ENCODE measurements at regions not wholly inside any gene's neighbourhood (a gene's known extent, or its start where the extent isn't known, plus 50 kb on each side); places are given as distances from the start of the nearest gene placed in this dataset.
"Not testable (repeated sequence)": the region's sequence is repeated elsewhere in the genome, so short reads cannot be mapped to it uniquely, and the experiment has no call there.

- not testable (repeated sequence) for DNase-seq
Measured at GRCh38 chr2:55124682-55125081, 74.4 kb upstream of the RTN4 start.

- DNase-seq = no peak
Measured at GRCh38 chr2:55123851-55124269, 73.6 kb upstream of the RTN4 start.

- peak; percentile 83 for DNase-seq
Measured at GRCh38 chr2:55120634-55121359, 70.5 kb upstream of the RTN4 start.

GRCh38 chr2:55119711-55120487, 69.6 kb upstream of the RTN4 start:
- no peak for DNase-seq

- peak; percentile 35 for DNase-seq
Measured at GRCh38 chr2:55118643-55119083, 68.4 kb upstream of the RTN4 start.

DNA sequence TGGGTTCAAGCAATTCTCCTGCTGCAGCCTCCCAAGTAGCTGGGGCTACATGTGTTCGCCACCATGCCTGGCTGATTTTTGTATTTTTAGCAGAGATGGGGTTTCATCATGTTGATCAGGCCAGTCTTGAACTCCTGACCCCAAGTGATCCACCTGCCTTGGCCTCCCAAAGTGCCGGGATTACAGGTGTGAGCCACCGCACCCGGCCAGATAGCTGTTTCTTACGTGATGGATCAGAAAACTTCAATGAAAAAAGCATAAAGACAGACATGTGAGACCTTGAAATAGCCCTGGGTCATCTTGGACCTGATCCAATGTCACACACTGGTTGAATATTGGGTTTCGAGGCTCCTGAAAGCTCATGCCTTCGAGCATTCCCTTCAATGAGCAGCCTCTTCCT, 66.7 kb upstream of the RTN4 start:
- DNase-seq = no peak

- no peak for DNase-seq
Measured at GRCh38 chr2:55116598-55116964, 66.3 kb upstream of the RTN4 start.

DNA sequence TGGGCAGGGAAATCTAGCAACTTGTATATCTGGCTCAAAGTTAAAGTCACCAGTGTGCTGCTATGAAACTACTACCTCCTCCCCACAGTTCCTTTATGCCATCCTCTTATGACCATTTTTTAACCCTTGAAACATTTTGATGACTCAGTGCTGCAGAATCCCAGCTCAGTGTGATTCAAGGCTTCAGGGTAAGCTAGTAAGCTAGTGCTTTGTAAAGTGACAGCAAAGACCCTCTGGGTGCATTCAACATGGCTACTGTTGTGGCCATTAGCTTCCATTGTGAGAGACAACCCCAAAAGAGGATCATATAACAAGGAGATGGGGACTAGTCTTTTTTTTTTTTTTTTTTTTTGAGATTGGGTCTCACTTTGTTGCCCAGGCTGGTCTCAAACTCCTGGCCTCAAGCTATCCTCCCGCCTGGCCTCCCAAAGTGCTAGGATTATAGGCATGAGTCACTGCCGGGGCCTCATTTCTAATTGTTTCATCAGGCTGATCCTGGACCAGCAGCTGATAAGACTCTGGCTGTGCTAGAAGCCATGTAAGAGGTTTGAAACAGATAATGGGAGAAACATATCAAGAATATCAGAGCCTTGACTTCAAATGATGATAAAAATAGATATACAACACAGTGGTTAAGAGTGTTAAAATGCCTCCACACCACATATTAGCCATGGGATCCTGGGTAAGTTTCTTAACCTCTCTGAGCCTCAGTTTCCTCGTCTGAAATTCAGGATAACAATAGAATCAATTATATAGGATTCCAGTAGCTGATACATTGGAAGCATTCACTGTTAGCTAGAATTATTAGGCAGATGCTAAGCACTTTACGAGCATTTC, 65.7 kb upstream of the RTN4 start:
- peak; percentile 83 for DNase-seq

- no peak for DNase-seq
Measured at GRCh38 chr2:55114597-55114996, 64.3 kb upstream of the RTN4 start.

DNA sequence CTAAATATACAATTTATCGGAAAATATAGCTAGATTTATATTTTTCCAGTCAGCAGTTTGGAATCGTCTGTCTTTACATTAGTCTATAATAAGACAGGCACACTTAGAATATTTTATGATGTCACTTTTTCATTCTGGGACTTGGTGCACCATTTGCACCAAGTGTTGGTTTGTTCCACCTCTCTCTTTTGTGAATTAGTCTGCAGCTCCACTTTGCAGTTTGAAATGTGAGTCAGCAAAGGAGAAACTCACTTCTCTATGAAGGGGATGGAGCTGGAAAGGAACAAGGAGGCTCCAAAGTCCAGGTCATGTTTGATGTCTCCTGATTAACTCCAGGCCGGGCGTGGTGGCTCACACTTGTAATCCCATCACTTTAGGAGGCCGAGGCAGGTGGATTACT, 63.8 kb upstream of the RTN4 start:
- no peak for DNase-seq

GRCh38 chr2:55112229-55113031, 62.2 kb upstream of the RTN4 start:
- no peak for DNase-seq

DNA sequence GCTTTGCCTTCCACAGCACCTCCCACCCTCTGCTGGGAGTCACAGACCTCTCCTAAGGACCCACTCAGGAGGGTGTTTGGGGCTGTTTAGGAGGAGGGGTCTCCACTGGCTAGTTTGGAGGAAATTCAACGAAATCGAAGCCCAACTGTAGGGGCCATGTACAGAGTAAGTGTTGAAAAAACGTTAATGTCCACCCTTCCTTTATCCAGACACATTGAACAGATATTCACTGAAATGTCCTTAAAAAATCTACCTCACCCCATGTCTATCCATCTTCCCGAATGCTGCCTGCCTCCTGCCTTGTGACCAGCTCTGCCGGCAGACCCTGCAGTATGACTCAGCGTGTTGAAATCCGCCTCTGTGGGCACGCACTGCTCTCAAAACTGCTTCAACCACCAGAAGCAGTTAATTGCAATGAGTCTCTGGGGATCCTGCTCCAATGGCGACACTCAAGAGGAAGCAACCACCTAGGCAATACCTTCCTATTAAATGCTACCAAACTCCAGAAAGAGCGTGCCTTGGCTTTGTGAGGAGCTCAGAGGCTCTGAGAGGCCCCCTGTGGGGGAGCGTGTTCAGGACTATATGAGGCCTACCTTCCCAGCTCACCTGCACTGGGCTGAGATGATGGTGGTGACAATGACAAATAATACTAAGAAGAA, 61.4 kb upstream of the RTN4 start:
- peak; percentile 80 for DNase-seq

- no peak for DNase-seq
Measured at GRCh38 chr2:55111230-55111569, 60.9 kb upstream of the RTN4 start.

- DNase-seq = no peak
Measured at GRCh38 chr2:55109219-55109891, 59.1 kb upstream of the RTN4 start.

GRCh38 chr2:55108456-55109160, 58.4 kb upstream of the RTN4 start:
- DNase-seq = no peak

- DNase-seq = no peak
Measured at GRCh38 chr2:55107436-55107835, 57.2 kb upstream of the RTN4 start.

GRCh38 chr2:55106148-55106547, 55.9 kb upstream of the RTN4 start:
- DNase-seq = no peak

GRCh38 chr2:55105456-55105855, 55.2 kb upstream of the RTN4 start:
- DNase-seq = no peak

DNA sequence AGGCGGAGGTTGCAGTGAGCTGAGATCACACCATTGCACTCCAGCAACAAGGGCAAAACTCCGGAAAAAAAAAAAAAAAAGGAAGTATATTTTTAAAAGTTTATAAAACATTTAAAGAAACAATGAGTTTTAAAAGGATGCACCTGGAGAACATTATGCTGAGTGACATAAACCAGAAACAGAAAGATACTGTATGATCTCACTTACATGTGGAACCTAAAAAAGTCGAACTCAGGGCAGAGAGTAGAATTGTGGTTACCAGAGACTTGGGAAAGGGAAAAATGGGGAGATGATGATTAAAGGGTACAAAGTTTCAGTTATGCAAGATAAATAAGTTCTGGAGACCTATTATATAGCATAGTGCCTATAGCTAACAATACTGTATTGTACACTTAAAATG, 52.8 kb upstream of the RTN4 start:
- DNase-seq = no peak

DNA sequence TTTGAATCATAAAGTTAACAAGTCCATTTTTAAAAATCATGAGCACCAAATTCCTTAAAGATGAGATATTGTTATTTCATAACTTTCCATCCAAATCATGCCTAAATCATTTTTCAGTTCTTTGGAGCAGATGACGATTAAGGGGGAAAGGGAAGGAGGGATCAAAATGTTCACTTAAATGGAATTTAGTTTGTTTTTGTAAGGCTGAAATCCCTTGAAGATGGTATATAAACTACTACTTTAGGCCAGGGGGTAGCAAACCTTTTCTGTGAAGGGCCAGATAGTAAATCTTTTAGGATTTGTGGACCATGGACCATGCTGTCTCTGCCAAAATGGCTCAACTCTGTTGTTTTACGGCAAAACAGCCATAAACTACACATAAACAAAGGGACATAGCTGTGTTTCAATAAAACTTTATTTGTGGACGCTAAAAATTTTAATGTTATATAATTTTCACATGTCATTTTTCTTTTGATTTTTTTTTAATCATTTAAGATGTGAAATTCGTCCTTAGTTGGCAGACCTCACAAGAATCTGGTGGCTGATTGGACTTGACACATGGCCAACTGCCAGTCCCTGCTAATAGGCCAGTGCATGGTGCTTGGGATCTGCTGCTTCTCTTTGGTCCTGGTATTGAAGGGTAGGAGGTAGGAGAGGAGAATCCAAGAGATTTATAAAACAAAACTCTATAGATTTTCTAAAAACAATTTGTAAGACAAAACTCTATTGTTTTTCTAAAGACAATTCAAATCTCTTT, 52.0 kb upstream of the RTN4 start:
- DNase-seq = no peak
